Ishikawa (cell line): ENCODE measurements at regions not wholly inside any gene's neighbourhood (a gene's known extent, or its start where the extent isn't known, plus 50 kb on each side); places are given as distances from the start of the nearest gene placed in this dataset.

ENCODE experiments used
- CEBPB ChIP-seq: IDR thresholded peaks from 2 replicates; pipeline ENCODE4 v1.6.1; 2012
- CREB1 ChIP-seq: IDR thresholded peaks from 2 replicates; pipeline ENCODE4 v1.6.1; 2012; ENCODE audit warnings: low read depth
- EGR1 ChIP-seq: IDR thresholded peaks from 2 replicates; pipeline ENCODE4 v1.6.1; 2012
- EP300 ChIP-seq: IDR thresholded peaks from 2 replicates; pipeline ENCODE4 v1.6.1; 2012; ENCODE audit warnings: borderline replicate concordance
- FOXM1 ChIP-seq: IDR thresholded peaks from 2 replicates; pipeline ENCODE4 v1.6.1; 2012; ENCODE audit warnings: low read depth, borderline replicate concordance
- NFIC ChIP-seq: IDR thresholded peaks from 2 replicates; pipeline ENCODE4 v1.6.1; 2012
- RAD21 ChIP-seq: IDR thresholded peaks from 2 replicates; pipeline ENCODE4 v1.6.1; 2012; ENCODE audit warnings: low read depth
- TAF1 ChIP-seq: IDR thresholded peaks from 2 replicates; pipeline ENCODE4 v1.6.1; 2012; ENCODE audit warnings: low read depth, mild to moderate bottlenecking
- TCF12 ChIP-seq: IDR thresholded peaks from 2 replicates; pipeline ENCODE4 v1.6.1; 2012; ENCODE audit warnings: low read depth
- TEAD4 ChIP-seq: IDR thresholded peaks from 2 replicates; pipeline ENCODE4 v1.6.1; 2012
- YY1 ChIP-seq: IDR thresholded peaks from 2 replicates; pipeline ENCODE4 v1.6.1; 2012; ENCODE audit warnings: low read depth
- ZBTB7A ChIP-seq: IDR thresholded peaks from 2 replicates; pipeline ENCODE4 v1.6.1; 2012; ENCODE audit warnings: low read depth
- TF ChIP-seq, protein P1 (sequence below): IDR thresholded peaks from 2 replicates; pipeline ENCODE4 v1.6.1; 2012; ENCODE audit warnings: low read depth, mild to moderate bottlenecking
- TF ChIP-seq, protein P2 (sequence below): IDR thresholded peaks from 2 replicates; pipeline ENCODE4 v1.6.1; 2012
- TF ChIP-seq, protein P3 (sequence below): IDR thresholded peaks from 2 replicates; pipeline ENCODE4 v1.6.1; 2012

DNA sequence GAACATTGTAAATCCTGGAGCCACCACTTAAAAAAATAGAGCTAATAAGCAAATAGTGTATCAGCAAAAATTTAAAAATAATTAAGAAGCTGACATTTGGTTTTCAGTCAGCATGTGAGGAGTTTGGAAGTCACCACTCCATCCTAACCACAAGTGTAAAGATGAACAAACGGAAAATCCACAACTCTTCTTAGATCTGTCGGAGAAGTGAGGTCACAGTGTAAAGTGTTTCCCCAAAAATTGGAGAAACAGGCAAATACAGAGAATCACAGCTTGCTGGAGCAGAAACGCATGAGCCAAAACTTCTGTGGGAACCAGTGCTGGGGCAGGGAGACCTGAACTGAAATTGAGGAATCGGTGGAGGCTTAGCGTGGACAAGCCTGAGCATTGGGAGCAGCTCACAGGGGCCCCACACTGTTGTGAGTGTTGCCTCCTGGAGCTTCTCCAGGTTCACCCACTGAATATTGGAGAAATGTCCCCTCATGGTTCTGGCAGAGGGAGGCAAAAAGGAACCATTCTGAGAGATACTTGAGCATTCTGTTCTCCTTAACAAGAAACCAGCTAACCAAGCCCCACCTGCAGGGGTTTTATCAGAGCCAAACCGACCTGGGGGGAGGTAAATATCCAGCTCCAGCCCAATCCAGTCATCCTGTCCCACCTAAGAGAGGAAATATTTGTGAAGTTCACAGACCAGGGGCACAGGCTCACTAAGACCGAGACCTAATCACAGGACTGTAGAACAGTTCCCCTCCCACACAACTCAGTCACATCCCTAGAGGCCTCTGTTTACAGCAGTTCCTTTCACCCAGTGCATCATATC lies 192.0 kb downstream of the ERMARD start:
- TF ChIP-seq CEBPB (no peak), EGR1 (no peak), TCF12 (no peak), FOXM1 (no peak), TAF1 (no peak), EP300 (no peak), TEAD4 (no peak), CREB1 (no peak), YY1 (no peak), ZBTB7A (no peak), RAD21 (no peak), NFIC (no peak)
- TF ChIP-seq, protein P1, sequence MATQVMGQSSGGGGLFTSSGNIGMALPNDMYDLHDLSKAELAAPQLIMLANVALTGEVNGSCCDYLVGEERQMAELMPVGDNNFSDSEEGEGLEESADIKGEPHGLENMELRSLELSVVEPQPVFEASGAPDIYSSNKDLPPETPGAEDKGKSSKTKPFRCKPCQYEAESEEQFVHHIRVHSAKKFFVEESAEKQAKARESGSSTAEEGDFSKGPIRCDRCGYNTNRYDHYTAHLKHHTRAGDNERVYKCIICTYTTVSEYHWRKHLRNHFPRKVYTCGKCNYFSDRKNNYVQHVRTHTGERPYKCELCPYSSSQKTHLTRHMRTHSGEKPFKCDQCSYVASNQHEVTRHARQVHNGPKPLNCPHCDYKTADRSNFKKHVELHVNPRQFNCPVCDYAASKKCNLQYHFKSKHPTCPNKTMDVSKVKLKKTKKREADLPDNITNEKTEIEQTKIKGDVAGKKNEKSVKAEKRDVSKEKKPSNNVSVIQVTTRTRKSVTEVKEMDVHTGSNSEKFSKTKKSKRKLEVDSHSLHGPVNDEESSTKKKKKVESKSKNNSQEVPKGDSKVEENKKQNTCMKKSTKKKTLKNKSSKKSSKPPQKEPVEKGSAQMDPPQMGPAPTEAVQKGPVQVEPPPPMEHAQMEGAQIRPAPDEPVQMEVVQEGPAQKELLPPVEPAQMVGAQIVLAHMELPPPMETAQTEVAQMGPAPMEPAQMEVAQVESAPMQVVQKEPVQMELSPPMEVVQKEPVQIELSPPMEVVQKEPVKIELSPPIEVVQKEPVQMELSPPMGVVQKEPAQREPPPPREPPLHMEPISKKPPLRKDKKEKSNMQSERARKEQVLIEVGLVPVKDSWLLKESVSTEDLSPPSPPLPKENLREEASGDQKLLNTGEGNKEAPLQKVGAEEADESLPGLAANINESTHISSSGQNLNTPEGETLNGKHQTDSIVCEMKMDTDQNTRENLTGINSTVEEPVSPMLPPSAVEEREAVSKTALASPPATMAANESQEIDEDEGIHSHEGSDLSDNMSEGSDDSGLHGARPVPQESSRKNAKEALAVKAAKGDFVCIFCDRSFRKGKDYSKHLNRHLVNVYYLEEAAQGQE: no peak
- TF ChIP-seq, protein P2, sequence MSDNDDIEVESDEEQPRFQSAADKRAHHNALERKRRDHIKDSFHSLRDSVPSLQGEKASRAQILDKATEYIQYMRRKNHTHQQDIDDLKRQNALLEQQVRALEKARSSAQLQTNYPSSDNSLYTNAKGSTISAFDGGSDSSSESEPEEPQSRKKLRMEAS: no peak
- TF ChIP-seq, protein P3, sequence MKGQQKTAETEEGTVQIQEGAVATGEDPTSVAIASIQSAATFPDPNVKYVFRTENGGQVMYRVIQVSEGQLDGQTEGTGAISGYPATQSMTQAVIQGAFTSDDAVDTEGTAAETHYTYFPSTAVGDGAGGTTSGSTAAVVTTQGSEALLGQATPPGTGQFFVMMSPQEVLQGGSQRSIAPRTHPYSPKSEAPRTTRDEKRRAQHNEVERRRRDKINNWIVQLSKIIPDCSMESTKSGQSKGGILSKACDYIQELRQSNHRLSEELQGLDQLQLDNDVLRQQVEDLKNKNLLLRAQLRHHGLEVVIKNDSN: no peak

DNA sequence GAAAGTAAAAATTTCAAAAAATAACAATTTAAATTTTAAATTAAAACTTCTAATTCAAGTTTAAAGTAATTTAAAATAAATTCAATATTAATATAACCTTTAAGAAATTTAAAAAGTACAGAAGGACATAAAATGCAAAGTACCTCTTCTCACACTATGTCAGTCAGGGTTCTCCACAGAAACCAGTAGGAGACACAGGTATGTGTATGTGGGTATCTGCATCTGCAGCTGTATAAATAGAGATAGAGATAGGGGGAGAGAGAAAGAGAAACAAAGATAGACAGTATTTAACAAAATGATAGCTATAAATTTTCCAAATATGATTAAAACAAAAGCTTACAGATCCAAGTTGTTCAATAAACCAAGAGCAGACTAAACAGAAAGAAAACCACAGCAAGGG lies 190.8 kb downstream of the ERMARD start:
- no peak for TF ChIP-seq TCF12
- TF ChIP-seq YY1: no peak
- no peak for TF ChIP-seq NFIC
- no peak for TF ChIP-seq CEBPB
- TF ChIP-seq EGR1: no peak
- no peak for TF ChIP-seq RAD21
- TF ChIP-seq TAF1: no peak
- no peak for TF ChIP-seq EP300
- TF ChIP-seq CREB1: no peak
- no peak for TF ChIP-seq TEAD4
- TF ChIP-seq, protein P2: no peak
- TF ChIP-seq, protein P3: no peak
- TF ChIP-seq, protein P1: no peak
- no peak for TF ChIP-seq FOXM1

DNA sequence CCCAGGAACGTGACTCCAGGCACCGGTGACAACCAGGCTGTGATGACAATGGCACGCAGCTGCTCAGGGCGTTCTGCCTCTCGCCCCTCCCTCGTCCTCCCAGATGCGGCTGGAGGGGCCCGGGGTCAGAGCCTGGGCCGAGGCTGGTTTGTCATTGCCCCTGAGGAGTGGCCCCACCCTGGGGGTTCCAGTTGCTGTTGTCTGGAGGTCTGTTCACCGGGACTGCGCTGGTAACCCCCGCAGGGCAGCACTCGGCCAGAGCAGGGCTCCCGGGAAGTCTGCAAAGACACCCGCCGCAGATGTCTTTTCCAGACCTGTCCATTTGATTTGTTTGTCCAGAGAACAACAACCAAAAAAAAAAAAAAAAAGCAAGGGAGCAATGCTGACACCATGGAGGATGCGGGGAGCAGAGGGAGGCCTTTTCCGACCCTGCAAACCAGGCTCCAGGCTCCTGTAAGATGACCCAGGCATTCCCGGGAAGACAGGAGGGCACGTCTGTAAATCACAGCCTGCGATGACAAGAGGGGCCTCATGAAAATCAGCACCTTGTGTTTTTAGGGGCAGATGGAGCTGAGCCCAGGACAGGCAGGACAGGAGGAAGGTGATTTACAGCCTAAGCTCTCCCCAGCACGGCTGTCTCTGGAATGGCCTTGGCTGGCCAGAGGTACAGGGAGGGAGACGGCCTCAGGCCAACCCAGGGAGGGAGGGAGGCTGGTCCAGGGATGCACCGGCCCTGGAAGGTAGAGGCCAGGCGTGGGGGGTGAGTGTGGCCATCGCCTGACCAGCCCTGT lies 189.3 kb downstream of the ERMARD start:
- TF ChIP-seq TEAD4: no peak
- no peak for TF ChIP-seq YY1
- TF ChIP-seq, protein P2: no peak
- no peak for TF ChIP-seq TCF12
- no peak for TF ChIP-seq CEBPB
- no peak for TF ChIP-seq FOXM1
- TF ChIP-seq, protein P3: no peak
- no peak for TF ChIP-seq ZBTB7A
- no peak for TF ChIP-seq EP300

DNA sequence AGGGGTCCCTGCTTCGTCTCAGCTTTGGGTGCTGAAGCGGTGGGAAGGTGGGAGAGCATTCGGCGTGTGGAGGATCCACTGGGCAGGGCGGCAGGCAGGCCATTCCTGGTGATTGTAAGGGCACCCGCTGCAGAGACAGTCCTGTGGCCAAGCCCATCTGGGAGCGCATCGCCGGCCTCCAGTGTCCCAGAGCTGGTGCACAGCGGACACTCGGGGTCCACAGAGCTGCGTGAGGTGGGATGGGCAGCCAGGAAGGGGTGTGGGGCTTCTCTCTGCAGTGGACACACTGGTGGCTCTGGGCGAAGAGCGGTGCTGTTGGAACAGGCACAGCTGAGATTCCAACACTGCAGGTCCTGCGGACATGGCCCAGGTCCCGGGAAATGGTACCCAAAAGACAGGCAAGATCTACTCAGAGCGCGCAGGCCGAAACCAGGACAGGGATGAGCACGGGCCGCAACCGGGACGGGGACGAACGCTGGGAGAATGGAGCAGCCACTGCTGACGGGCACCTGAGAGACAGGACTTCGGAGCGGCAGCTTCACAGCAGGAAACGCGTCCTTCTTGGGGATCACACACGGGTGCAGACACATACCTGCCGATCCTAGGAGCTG lies 188.2 kb downstream of the ERMARD start:
- TF ChIP-seq YY1 (no peak), EP300 (no peak), TCF12 (no peak), EGR1 (no peak), NFIC (no peak)

DNA sequence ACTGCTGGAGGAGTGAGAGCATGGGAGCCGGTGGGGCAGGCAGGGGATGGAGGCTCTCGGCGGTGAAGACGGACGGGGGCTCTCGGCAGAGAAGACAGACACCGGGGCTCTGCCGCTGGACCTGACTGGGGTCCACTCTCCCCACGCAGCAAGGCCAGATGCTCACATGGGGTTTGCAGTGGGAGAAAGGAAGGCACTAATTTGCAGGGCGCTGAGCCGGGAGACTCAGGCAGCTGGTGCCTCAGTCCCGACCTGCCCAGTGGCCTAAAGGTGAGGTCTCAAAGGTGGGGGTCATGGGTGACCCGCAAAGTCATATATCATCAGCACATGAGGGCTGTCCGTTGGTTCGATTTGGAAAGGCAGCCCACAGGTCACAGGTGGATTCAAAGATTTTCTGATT lies 187.3 kb downstream of the ERMARD start:
- TF ChIP-seq, protein P3: no peak
- TF ChIP-seq NFIC: no peak
- TF ChIP-seq CREB1: no peak
- TF ChIP-seq EGR1: no peak
- TF ChIP-seq ZBTB7A: no peak
- no peak for TF ChIP-seq EP300
- TF ChIP-seq RAD21: no peak
- TF ChIP-seq TCF12: no peak
- TF ChIP-seq, protein P2: no peak
- no peak for TF ChIP-seq TAF1
- no peak for TF ChIP-seq CEBPB
- TF ChIP-seq, protein P1: no peak
- no peak for TF ChIP-seq YY1
- TF ChIP-seq FOXM1: no peak
- TF ChIP-seq TEAD4: no peak
